Astrocyte (in vitro differentiated cells and primary cell): ENCODE measurements at regions not wholly inside any gene's neighbourhood (a gene's known extent, or its start where the extent isn't known, plus 50 kb on each side); places are given as distances from the start of the nearest gene placed in this dataset.

Experiments
- DNase-seq: peaks from one replicate; pipeline ENCODE4 v3.0.0-alpha.2; 2010; ENCODE audit warnings: low read depth
- FAIRE-seq: peaks from 2 replicates; lab custom pipeline; 2011; peaks lifted over from hg19 to GRCh38; lab: Jason Lieb, UNC
- H2AFZ ChIP-seq: 2 replicates; pipeline ENCODE4 v1.6.0; 2012; ENCODE audit warnings: low read depth, low read length, inconsistent platforms
- H3K27ac ChIP-seq: 2 replicates; pipeline ENCODE4 v1.5.1; 2011; ENCODE audit warnings: low read depth, low read length, inconsistent platforms
- H3K27me3 ChIP-seq: 2 replicates; pipeline ENCODE4 v1.6.0; 2011; ENCODE audit warnings: low read length, inconsistent platforms; ENCODE audit not compliant: insufficient read depth
- H3K36me3 ChIP-seq: 2 replicates; pipeline ENCODE4 v1.5.1; 2011; ENCODE audit warnings: low read length, inconsistent platforms; ENCODE audit not compliant: insufficient read depth
- H3K4me1 ChIP-seq: 2 replicates; pipeline ENCODE4 v1.5.1; 2011; ENCODE audit warnings: low read length, inconsistent platforms; ENCODE audit not compliant: insufficient read depth
- H3K4me2 ChIP-seq: 2 replicates; pipeline ENCODE4 v1.6.0; 2012; ENCODE audit warnings: low read length, inconsistent platforms
- H3K4me3 ChIP-seq: 2 replicates; pipeline ENCODE4 v1.5.1; 2011; ENCODE audit warnings: low read depth, mild to moderate bottlenecking, low read length, inconsistent platforms; ENCODE audit not compliant: insufficient read depth
- H3K79me2 ChIP-seq: 2 replicates; pipeline ENCODE4 v1.6.0; 2012; ENCODE audit warnings: mild to moderate bottlenecking, low read length, inconsistent platforms; ENCODE audit not compliant: insufficient read depth
- H3K9ac ChIP-seq: 2 replicates; pipeline ENCODE4 v1.6.0; 2012; ENCODE audit warnings: mild to moderate bottlenecking, low read length, inconsistent platforms
- H3K9me3 ChIP-seq: 2 replicates; pipeline ENCODE4 v1.5.1; 2012; ENCODE audit warnings: low read depth, mild to moderate bottlenecking, low read length, inconsistent platforms; ENCODE audit not compliant: insufficient read depth
- H4K20me1 ChIP-seq: 2 replicates; pipeline ENCODE4 v1.6.0; 2012; ENCODE audit warnings: low read length, inconsistent platforms; ENCODE audit not compliant: insufficient read depth
- H3K27ac Mint-ChIP-seq: one replicate; pipeline ENCODE4 v1.8.0; 2021; ENCODE audit warnings: mild to moderate bottlenecking, mixed read lengths; ENCODE audit not compliant: unreplicated experiment
- H3K27me3 Mint-ChIP-seq: one replicate; pipeline ENCODE4 v1.8.0; 2021; ENCODE audit warnings: low read depth, mixed read lengths; ENCODE audit not compliant: unreplicated experiment
- H3K36me3 Mint-ChIP-seq: one replicate; pipeline ENCODE4 v1.8.0; 2021; ENCODE audit warnings: low read depth, mixed read lengths; ENCODE audit not compliant: unreplicated experiment
- H3K4me1 Mint-ChIP-seq: one replicate; pipeline ENCODE4 v1.8.0; 2021; ENCODE audit warnings: low read depth, mixed read lengths; ENCODE audit not compliant: unreplicated experiment
- H3K4me3 Mint-ChIP-seq: one replicate; pipeline ENCODE4 v1.8.0; 2021; ENCODE audit warnings: mild to moderate bottlenecking, moderate library complexity, mixed read lengths; ENCODE audit not compliant: unreplicated experiment
- H3K9me3 Mint-ChIP-seq: one replicate; pipeline ENCODE4 v1.8.0; 2021; ENCODE audit warnings: mild to moderate bottlenecking, mixed read lengths; ENCODE audit not compliant: unreplicated experiment
- EZH2 ChIP-seq: IDR thresholded peaks from 2 replicates; pipeline ENCODE4 v1.6.1; 2012; ENCODE audit warnings: mild to moderate bottlenecking, low read length, inconsistent platforms; ENCODE audit not compliant: insufficient read depth
- TF ChIP-seq, protein P1 (sequence below): IDR thresholded peaks from 2 replicates; pipeline ENCODE4 v1.5.1; 2011; ENCODE audit warnings: low read depth, mild to moderate bottlenecking, inconsistent platforms, low read length, moderate library complexity; ENCODE audit not compliant: insufficient read depth

DNA sequence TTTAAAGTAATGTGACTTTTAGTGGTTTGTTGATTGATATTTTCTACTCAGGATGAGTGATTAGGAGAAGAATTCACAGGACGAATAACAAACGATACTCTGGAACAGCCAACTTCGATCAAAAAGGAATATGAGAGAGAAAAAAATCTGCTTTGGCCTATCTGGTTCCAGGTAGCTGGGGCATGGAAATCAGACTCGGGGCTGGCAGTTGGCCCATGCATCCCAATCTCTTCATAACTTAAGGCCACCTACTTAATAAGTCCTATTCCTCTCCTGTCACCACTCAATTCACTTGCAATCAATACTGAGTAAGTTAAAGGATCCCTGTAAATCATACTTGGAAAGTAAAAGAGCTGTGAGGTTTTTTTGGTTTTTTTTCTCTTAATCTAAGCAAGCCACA lies 1116.2 kb downstream of the SORCS3 start:
- FAIRE-seq: no peak
- H3K27ac ChIP-seq: no peak overlapping the region

DNA sequence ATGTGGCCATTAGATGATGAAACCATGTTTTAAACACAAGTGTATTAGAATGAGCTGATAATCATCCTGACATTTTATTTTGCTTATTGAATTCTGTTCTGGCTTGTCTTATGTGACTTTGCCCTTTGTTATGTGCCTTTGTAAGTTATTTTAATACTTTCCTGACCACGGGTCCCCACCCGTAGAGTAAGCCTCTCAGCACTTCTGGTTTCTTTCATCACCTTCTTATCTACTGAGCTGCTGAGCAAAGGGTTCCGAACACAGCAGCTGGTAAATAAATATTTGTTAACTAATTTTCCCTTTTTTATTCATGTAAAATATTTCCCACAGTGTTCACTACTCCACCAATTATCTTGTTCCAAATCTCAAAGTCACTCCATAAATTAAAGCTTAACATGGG lies 1115.3 kb downstream of the SORCS3 start:
- Histone ChIP-seq H3K4me1 (no peaks in the 10 kb centered on the region), H3K4me3 (no peak overlapping the region), H2AFZ (no peak overlapping the region), H3K36me3 (no peaks in the 10 kb centered on the region), H3K9me3 (no peaks in the 10 kb centered on the region), H3K79me2 (no peaks in the 10 kb centered on the region), H3K4me2 (no peak overlapping the region), H4K20me1 (no peaks in the 10 kb centered on the region), H3K9ac (no peak overlapping the region), H3K27me3 (no peaks in the 10 kb centered on the region), H3K27ac (no peak overlapping the region)
- H3K27me3 Mint-ChIP-seq: no peaks in the 10 kb centered on the region
- TF ChIP-seq EZH2: no peak
- no peaks in the 10 kb centered on the region for H3K36me3 Mint-ChIP-seq
- no peaks in the 10 kb centered on the region for H3K9me3 Mint-ChIP-seq
- no peak overlapping the region for H3K4me3 Mint-ChIP-seq
- no peak for FAIRE-seq
- H3K27ac Mint-ChIP-seq: no peak overlapping the region
- H3K4me1 Mint-ChIP-seq: no peaks in the 10 kb centered on the region
- DNase-seq: no peak

More for the DNA sequence above, 1116.2 kb downstream of the SORCS3 start:
- no peak for DNase-seq
- H3K4me1 Mint-ChIP-seq: no peaks in the 10 kb centered on the region
- Histone ChIP-seq H3K4me2 (no peak overlapping the region), H3K9ac (no peak overlapping the region), H4K20me1 (no peaks in the 10 kb centered on the region), H2AFZ (no peak overlapping the region), H3K4me3 (no peak overlapping the region), H3K36me3 (no peaks in the 10 kb centered on the region), H3K27me3 (no peaks in the 10 kb centered on the region), H3K79me2 (no peaks in the 10 kb centered on the region), H3K4me1 (no peaks in the 10 kb centered on the region), H3K9me3 (no peaks in the 10 kb centered on the region)
- H3K4me3 Mint-ChIP-seq: no peak overlapping the region
- no peaks in the 10 kb centered on the region for H3K36me3 Mint-ChIP-seq
- TF ChIP-seq EZH2: no peak
- TF ChIP-seq, protein P1, sequence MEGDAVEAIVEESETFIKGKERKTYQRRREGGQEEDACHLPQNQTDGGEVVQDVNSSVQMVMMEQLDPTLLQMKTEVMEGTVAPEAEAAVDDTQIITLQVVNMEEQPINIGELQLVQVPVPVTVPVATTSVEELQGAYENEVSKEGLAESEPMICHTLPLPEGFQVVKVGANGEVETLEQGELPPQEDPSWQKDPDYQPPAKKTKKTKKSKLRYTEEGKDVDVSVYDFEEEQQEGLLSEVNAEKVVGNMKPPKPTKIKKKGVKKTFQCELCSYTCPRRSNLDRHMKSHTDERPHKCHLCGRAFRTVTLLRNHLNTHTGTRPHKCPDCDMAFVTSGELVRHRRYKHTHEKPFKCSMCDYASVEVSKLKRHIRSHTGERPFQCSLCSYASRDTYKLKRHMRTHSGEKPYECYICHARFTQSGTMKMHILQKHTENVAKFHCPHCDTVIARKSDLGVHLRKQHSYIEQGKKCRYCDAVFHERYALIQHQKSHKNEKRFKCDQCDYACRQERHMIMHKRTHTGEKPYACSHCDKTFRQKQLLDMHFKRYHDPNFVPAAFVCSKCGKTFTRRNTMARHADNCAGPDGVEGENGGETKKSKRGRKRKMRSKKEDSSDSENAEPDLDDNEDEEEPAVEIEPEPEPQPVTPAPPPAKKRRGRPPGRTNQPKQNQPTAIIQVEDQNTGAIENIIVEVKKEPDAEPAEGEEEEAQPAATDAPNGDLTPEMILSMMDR: no peak
- no peaks in the 10 kb centered on the region for H3K9me3 Mint-ChIP-seq
- no peak overlapping the region for H3K27ac Mint-ChIP-seq
- H3K27me3 Mint-ChIP-seq: no peaks in the 10 kb centered on the region

DNA sequence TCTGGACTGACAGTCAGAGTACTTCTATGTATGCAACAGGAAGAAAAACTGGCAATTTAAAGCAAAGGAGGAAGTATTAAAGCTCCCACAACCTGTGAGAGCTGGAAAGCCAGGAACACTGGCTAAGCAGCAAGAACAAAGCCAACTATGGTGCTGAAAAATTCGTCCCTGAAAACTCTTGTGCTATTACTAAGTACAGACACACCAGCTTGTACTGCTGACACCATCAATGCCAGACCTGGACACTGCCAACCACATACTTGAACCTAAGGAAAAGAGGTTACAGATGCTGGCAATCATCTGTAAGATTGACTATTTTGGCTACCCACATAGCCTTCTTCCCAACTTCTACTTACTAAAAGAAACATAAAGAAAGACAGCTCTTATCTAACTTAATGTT lies 1110.6 kb downstream of the SORCS3 start:
- no peak overlapping the region for H3K4me3 Mint-ChIP-seq
- H3K27ac ChIP-seq: no peak overlapping the region

More for the DNA sequence above, 1110.6 kb downstream of the SORCS3 start:
- Histone ChIP-seq H3K36me3 (no peaks in the 10 kb centered on the region), H2AFZ (no peak overlapping the region), H4K20me1 (no peaks in the 10 kb centered on the region), H3K79me2 (no peaks in the 10 kb centered on the region), H3K27me3 (no peaks in the 10 kb centered on the region), H3K9ac (no peak overlapping the region), H3K4me1 (no peaks in the 10 kb centered on the region), H3K4me3 (no peak overlapping the region), H3K4me2 (no peak overlapping the region), H3K9me3 (no peaks in the 10 kb centered on the region)
- FAIRE-seq (no peak), DNase-seq (no peak)
- Mint-ChIP-seq H3K9me3 (no peaks in the 10 kb centered on the region), H3K27ac (no peak overlapping the region), H3K36me3 (no peaks in the 10 kb centered on the region), H3K27me3 (no peaks in the 10 kb centered on the region), H3K4me1 (no peaks in the 10 kb centered on the region)
- no peak for TF ChIP-seq EZH2
- TF ChIP-seq, protein P1: no peak
